DMS114 treated with DMSO at 0.1 percent for 48 hours (cell line): ENCODE measurements at regions not wholly inside any gene's neighbourhood (a gene's known extent, or its start where the extent isn't known, plus 50 kb on each side); places are given as distances from the start of the nearest gene placed in this dataset.
"Not testable (repeated sequence)": the region's sequence is repeated elsewhere in the genome, so short reads cannot be mapped to it uniquely, and the experiment has no call there.

Experiments
- DNase-seq: peaks from one replicate; lab custom pipeline; 2025; ENCODE audit not compliant: unreplicated experiment; lab: John Stamatoyannopoulos, UW

- no peak for DNase-seq
These were observed 318.1 kb downstream of the PTTG2 start for GRCh38 chr4:38278255-38278654.

- DNase-seq = no peak
These were observed 318.9 kb downstream of the PTTG2 start for GRCh38 chr4:38279077-38279476.

GRCh38 chr4:38279650-38280322, 319.6 kb downstream of the PTTG2 start:
- no peak for DNase-seq

GRCh38 chr4:38280323-38280706, 320.1 kb downstream of the PTTG2 start:
- DNase-seq = no peak

GRCh38 chr4:38281371-38282071, 321.3 kb downstream of the PTTG2 start:
- no peak for DNase-seq

GRCh38 chr4:38283724-38284123, 323.5 kb downstream of the PTTG2 start:
- DNase-seq = no peak

- DNase-seq = no peak
These were observed 324.3 kb downstream of the PTTG2 start for GRCh38 chr4:38284294-38285030.

GRCh38 chr4:38287101-38287851, 327.1 kb downstream of the PTTG2 start:
- DNase-seq = no peak

- DNase-seq = no peak
These were observed 329.4 kb downstream of the PTTG2 start for GRCh38 chr4:38289553-38289952.

- no peak for DNase-seq
These were observed 330.2 kb downstream of the PTTG2 start for GRCh38 chr4:38290366-38290765.

GRCh38 chr4:38290914-38291313, 330.7 kb downstream of the PTTG2 start:
- DNase-seq = no peak

GRCh38 chr4:38292529-38292928, 332.3 kb downstream of the PTTG2 start:
- DNase-seq = no peak

- no peak for DNase-seq
These were observed 334.0 kb downstream of the PTTG2 start for GRCh38 chr4:38294238-38294637.

GRCh38 chr4:38297061-38297460, 336.9 kb downstream of the PTTG2 start:
- no peak for DNase-seq

- no peak for DNase-seq
These were observed 338.9 kb downstream of the PTTG2 start for GRCh38 chr4:38298868-38299713.

GRCh38 chr4:38302910-38303309, 342.7 kb downstream of the PTTG2 start:
- DNase-seq = no peak

GRCh38 chr4:38304460-38304859, 344.3 kb downstream of the PTTG2 start:
- DNase-seq = not testable (repeated sequence)

- no peak for DNase-seq
These were observed 346.4 kb downstream of the PTTG2 start for GRCh38 chr4:38306482-38307071.

- no peak for DNase-seq
These were observed 348.6 kb downstream of the PTTG2 start for GRCh38 chr4:38308728-38309311.

GRCh38 chr4:38309471-38309870, 349.3 kb downstream of the PTTG2 start:
- DNase-seq = no peak
